ENCODE measurements at regions not wholly inside any gene's neighbourhood (a gene's known extent, or its start where the extent isn't known, plus 50 kb on each side); places are given as distances from the start of the nearest gene placed in this dataset.

GRCh38 chr11:42205518-42205917, 746.1 kb upstream of the LRRC4C start:
- TF ChIP-seq CTCF (IDR thresholded peaks at IDR 0.05; ENCODE audit: low read depth, low read length) (no peak), EZH2phosphoT487 (IDR thresholded peaks at IDR 0.05; ENCODE audit: low read depth) (no peak)

GRCh38 chr11:42225664-42226063, 766.2 kb upstream of the LRRC4C start:
- no peaks in the 10 kb centered on the region for H3K27me3 ChIP-seq (ENCODE audit: low read depth, low read length)
- H3K27ac ChIP-seq (ENCODE audit: low read length) = peak overlapping the region; percentile 37
- no peaks in the 10 kb centered on the region for H4K20me1 ChIP-seq (ENCODE audit: insufficient read depth, low read length)
- TF ChIP-seq CTCF (IDR thresholded peaks at IDR 0.05; ENCODE audit: low read depth, low read length) = no peak
- no peak for TF ChIP-seq EZH2phosphoT487 (IDR thresholded peaks at IDR 0.05; ENCODE audit: low read depth)
- H3K4me3 ChIP-seq (ENCODE audit: low read length) = peak overlapping the region; percentile 19
- peaks cover 3% of the 10 kb centered on the region for H3K36me3 ChIP-seq (replicated peaks; ENCODE audit: low read depth, low read length)
- H3K4me1 ChIP-seq (ENCODE audit: low read length) = peaks cover 14% of the 10 kb centered on the region
- peak overlapping the region; percentile 17; the same call in 1 of the 2 replicates for H2AFZ ChIP-seq (ENCODE audit: low read depth, low read length)
- no peak overlapping the region for H3K9ac ChIP-seq (ENCODE audit: low read length)
- no peaks in the 10 kb centered on the region for H3K79me2 ChIP-seq (ENCODE audit: low read length)
- H3K4me2 ChIP-seq (ENCODE audit: low read length) = peak overlapping the region; percentile 56
- no peaks in the 10 kb centered on the region for H3K9me3 ChIP-seq (ENCODE audit: insufficient read depth, low read length)

More at GRCh38 chr11:42205518-42205917, 746.1 kb upstream of the LRRC4C start:
- no peak overlapping the region for H3K4me3 ChIP-seq (ENCODE audit: low read length)
- no peak overlapping the region for H3K27ac ChIP-seq (ENCODE audit: low read length)
- peaks cover 11% of the 10 kb centered on the region for H3K4me1 ChIP-seq (ENCODE audit: low read length)
- no peaks in the 10 kb centered on the region for H3K79me2 ChIP-seq (ENCODE audit: low read length)
- no peaks in the 10 kb centered on the region for H3K9me3 ChIP-seq (ENCODE audit: insufficient read depth, low read length)
- no peak overlapping the region for H3K4me2 ChIP-seq (ENCODE audit: low read length)
- H3K27me3 ChIP-seq (ENCODE audit: low read depth, low read length) = no peaks in the 10 kb centered on the region
- H4K20me1 ChIP-seq (ENCODE audit: insufficient read depth, low read length) = no peaks in the 10 kb centered on the region
- no peak overlapping the region for H3K9ac ChIP-seq (ENCODE audit: low read length)
- no peaks in the 10 kb centered on the region for H3K36me3 ChIP-seq (replicated peaks; ENCODE audit: low read depth, low read length)
- no peak overlapping the region for H2AFZ ChIP-seq (ENCODE audit: low read depth, low read length)

- TF ChIP-seq EZH2phosphoT487 (IDR thresholded peaks at IDR 0.05; ENCODE audit: low read depth) = no peak
- TF ChIP-seq CTCF (IDR thresholded peaks at IDR 0.05; ENCODE audit: low read depth, low read length) = no peak
- Histone ChIP-seq H2AFZ (ENCODE audit: low read depth, low read length) (no peak overlapping the region), H3K79me2 (ENCODE audit: low read length) (no peaks in the 10 kb centered on the region), H3K4me1 (ENCODE audit: low read length) (peaks cover 8% of the 10 kb centered on the region), H3K9me3 (ENCODE audit: insufficient read depth, low read length) (no peaks in the 10 kb centered on the region), H4K20me1 (ENCODE audit: insufficient read depth, low read length) (no peaks in the 10 kb centered on the region), H3K4me3 (ENCODE audit: low read length) (no peak overlapping the region), H3K4me2 (ENCODE audit: low read length) (no peak overlapping the region), H3K27me3 (ENCODE audit: low read depth, low read length) (no peaks in the 10 kb centered on the region), H3K36me3 (replicated peaks; ENCODE audit: low read depth, low read length) (no peaks in the 10 kb centered on the region), H3K27ac (ENCODE audit: low read length) (no peak overlapping the region), H3K9ac (ENCODE audit: low read length) (no peak overlapping the region)
Observed at GRCh38 chr11:42232673-42233072, 773.2 kb upstream of the LRRC4C start.

GRCh38 chr11:42234451-42234951, 775.0 kb upstream of the LRRC4C start:
- no peak overlapping the region for H3K4me2 ChIP-seq (ENCODE audit: low read length)
- TF ChIP-seq EZH2phosphoT487 (IDR thresholded peaks at IDR 0.05; ENCODE audit: low read depth) (no peak), CTCF (IDR thresholded peaks at IDR 0.05; ENCODE audit: low read depth, low read length) (no peak)
- H3K9me3 ChIP-seq (ENCODE audit: insufficient read depth, low read length) = no peaks in the 10 kb centered on the region
- no peaks in the 10 kb centered on the region for H3K36me3 ChIP-seq (replicated peaks; ENCODE audit: low read depth, low read length)
- no peaks in the 10 kb centered on the region for H3K79me2 ChIP-seq (ENCODE audit: low read length)
- peaks cover 8% of the 10 kb centered on the region for H3K4me1 ChIP-seq (ENCODE audit: low read length)
- no peak overlapping the region for H3K4me3 ChIP-seq (ENCODE audit: low read length)
- H2AFZ ChIP-seq (ENCODE audit: low read depth, low read length) = no peak overlapping the region
- H3K27ac ChIP-seq (ENCODE audit: low read length) = no peak overlapping the region
- no peak overlapping the region for H3K9ac ChIP-seq (ENCODE audit: low read length)
- H4K20me1 ChIP-seq (ENCODE audit: insufficient read depth, low read length) = no peaks in the 10 kb centered on the region
- no peaks in the 10 kb centered on the region for H3K27me3 ChIP-seq (ENCODE audit: low read depth, low read length)

Measured in OCI-LY3 (cell line).